ENCODE measurements at regions not wholly inside any gene's neighbourhood (a gene's known extent, or its start where the extent isn't known, plus 50 kb on each side); places are given as distances from the start of the nearest gene placed in this dataset.

DNA sequence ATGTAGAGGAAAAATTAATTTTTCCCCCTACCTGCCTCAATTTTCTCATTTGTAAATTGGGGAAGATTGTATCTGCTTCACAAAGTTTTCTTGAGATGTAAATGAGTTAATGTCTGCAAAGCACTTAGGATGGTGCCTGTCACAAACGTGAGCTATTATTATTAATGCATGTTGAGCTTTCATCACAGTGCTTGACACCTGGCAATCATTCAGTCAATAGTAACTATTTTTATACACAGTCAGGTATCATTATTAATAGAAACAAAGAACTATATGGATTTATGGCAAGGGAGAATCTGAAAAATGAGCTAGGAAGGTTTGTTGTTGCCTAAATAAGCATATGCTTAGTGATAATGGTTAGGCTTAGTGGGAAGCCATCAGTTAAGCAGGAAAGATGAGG lies 238.2 kb upstream of the GRM7 start:
- Mint-ChIP-seq H3K27me3 (ENCODE audit: insufficient read depth) (no peaks in the 10 kb centered on the region), H3K36me3 (ENCODE audit: low read depth) (no peaks in the 10 kb centered on the region), H3K4me1 (ENCODE audit: low read depth) (no peaks in the 10 kb centered on the region), H3K4me3 (no peak overlapping the region), H3K27ac (no peak overlapping the region), H3K9me3 (peaks cover 8% of the 10 kb centered on the region)
- no peak for DNase-seq (ENCODE audit: low spot score)
- intact Hi-C loops (cut with micrococcal nuclease), result no loop called here

DNA sequence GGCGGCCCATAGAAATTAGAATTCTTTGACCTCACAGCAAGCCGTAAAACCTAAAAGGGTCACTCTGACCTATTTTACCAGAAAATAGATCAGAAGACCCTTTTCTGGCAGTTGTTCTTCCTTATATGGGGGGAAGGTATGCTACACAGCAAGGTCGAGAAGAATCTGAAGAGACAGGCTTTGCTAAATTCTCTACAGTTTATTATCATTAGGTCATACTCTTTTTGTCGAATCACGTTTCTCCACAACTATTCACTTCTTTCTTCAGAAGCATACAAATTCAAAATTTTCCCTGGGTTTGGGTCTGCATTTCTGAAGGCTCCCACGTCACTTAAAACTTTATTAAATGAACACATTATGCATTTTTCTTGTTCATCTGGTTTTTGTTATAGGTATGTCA lies 229.5 kb upstream of the GRM7 start:
- H3K4me3 Mint-ChIP-seq, result no peak overlapping the region
- intact Hi-C loops (cut with micrococcal nuclease), result no loop called here
- H3K4me1 Mint-ChIP-seq (ENCODE audit: low read depth), result no peaks in the 10 kb centered on the region
- DNase-seq (ENCODE audit: low spot score), result no peak
- no peaks in the 10 kb centered on the region for H3K9me3 Mint-ChIP-seq
- H3K27ac Mint-ChIP-seq, result no peak overlapping the region
- H3K36me3 Mint-ChIP-seq (ENCODE audit: low read depth), result no peaks in the 10 kb centered on the region
- no peaks in the 10 kb centered on the region for H3K27me3 Mint-ChIP-seq (ENCODE audit: insufficient read depth)

DNA sequence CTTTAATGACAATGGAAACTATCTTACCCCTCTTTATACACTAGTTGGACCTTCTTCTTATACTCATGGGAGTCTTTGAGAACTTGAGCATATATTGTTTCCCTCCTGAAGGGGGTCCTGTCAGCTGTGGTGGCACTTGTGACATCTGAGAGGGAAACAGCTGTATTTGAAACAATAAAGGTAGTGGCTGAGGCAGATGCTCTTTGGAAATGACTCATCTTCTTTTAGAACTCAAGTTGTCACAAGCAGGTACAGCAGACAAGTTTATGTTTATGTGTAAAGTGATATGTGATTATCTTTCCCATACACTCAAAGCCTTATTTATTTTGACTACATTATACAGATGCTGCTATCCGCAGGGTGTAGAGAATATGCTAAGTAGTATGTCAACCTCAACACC lies 220.0 kb upstream of the GRM7 start:
- no peaks in the 10 kb centered on the region for H3K27me3 Mint-ChIP-seq (ENCODE audit: insufficient read depth)
- no peak overlapping the region for H3K27ac Mint-ChIP-seq
- H3K4me1 Mint-ChIP-seq (ENCODE audit: low read depth), result no peaks in the 10 kb centered on the region
- H3K36me3 Mint-ChIP-seq (ENCODE audit: low read depth), result no peaks in the 10 kb centered on the region
- no peak for DNase-seq (ENCODE audit: low spot score)
- H3K4me3 Mint-ChIP-seq, result no peak overlapping the region
- peaks cover 7% of the 10 kb centered on the region for H3K9me3 Mint-ChIP-seq
- intact Hi-C loops (cut with micrococcal nuclease), result no loop called here

DNA sequence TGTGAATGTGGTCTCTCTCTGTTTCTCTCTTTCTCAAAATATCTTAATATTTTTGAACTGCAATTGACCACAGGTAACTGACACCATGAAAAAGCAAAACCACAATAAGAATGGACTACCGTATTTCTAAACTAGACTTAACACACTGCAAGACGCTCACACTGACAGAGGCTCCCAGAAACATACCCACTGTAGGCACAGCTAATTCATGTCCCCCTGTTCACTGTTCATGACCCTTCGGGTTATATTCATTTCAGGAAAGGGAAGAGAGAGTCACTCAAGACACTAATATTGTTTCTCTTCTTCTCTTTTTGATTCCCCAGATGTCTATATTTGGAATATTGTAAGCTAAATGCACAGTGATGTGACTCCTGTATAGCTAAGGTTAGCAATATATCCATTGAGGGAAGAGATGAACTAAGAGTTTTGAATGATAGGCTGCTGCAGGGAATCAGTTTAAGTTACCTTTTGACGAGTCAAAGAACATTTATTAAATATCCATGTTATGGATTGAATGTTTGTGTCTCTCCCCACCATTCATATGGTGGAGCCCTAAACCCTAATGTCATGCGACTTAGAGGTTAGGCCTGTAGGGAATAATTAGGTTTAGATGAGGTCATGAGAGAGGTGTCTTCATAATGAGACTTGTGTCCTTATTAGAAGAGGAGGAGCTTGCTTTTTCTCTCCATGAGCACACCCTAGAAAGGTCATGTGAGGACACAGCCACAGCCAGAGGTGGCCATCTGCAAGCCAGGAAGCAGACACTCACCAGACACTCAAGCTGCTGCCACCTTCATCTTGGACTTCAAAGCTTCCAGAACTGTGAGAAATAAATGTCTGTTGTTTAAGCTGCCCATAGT lies 216.6 kb upstream of the GRM7 start:
- Mint-ChIP-seq H3K36me3 (ENCODE audit: low read depth) (no peaks in the 10 kb centered on the region), H3K9me3 (peaks cover 7% of the 10 kb centered on the region), H3K4me1 (ENCODE audit: low read depth) (no peaks in the 10 kb centered on the region), H3K27me3 (ENCODE audit: insufficient read depth) (no peaks in the 10 kb centered on the region), H3K27ac (no peak overlapping the region), H3K4me3 (no peak overlapping the region)
- intact Hi-C loops (cut with micrococcal nuclease), result no loop called here
- no peak for DNase-seq (ENCODE audit: low spot score)

DNA sequence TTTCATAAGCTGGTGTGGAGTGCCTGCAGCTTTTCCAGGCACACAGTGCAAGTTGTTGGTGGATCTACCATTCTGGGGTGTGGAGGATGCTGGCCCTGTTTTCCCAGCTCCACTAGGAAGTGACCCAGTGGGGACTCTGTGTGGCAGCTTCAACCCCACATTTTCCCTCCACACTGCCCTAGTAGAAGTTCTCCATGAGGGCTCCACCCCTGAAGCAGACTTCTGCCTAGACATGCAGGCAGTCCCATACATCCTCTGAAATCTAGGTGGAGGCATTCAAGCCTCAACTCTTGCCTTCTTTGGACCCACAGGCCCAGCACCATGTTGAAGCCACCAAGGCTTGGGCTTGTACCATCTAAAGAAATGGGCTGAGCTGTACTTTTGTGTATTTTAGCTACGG lies 206.2 kb upstream of the GRM7 start:
- Mint-ChIP-seq H3K4me3 (no peak overlapping the region), H3K36me3 (ENCODE audit: low read depth) (no peaks in the 10 kb centered on the region), H3K27me3 (ENCODE audit: insufficient read depth) (no peaks in the 10 kb centered on the region), H3K9me3 (peaks cover 23% of the 10 kb centered on the region), H3K4me1 (ENCODE audit: low read depth) (no peaks in the 10 kb centered on the region), H3K27ac (no peak overlapping the region)
- DNase-seq (ENCODE audit: low spot score), result no peak
- intact Hi-C loops (cut with micrococcal nuclease), result no loop called here

DNA sequence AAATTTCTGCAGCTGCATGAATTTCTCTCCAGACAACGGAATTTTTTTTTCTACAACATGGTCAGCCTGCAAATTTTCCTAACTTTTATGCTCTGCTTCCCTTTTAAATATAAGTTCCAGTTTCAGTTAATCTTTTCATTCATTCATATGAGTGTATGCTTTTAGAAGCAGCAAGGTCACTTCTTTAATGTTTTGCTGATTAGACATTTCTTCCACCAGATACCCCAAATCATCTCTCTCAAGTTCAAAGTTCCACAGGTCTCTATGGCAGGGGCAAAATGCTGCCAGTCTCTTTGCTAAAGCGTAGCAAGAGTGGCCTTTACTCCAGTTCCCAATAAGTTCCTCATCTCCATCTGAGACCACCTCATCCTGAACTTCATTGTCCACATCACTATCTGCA lies 205.6 kb upstream of the GRM7 start:
- H3K27me3 Mint-ChIP-seq (ENCODE audit: insufficient read depth), result no peaks in the 10 kb centered on the region
- DNase-seq (ENCODE audit: low spot score), result no peak
- no peak overlapping the region for H3K4me3 Mint-ChIP-seq
- H3K27ac Mint-ChIP-seq, result no peak overlapping the region
- no peaks in the 10 kb centered on the region for H3K36me3 Mint-ChIP-seq (ENCODE audit: low read depth)
- H3K4me1 Mint-ChIP-seq (ENCODE audit: low read depth), result no peaks in the 10 kb centered on the region
- peaks cover 20% of the 10 kb centered on the region for H3K9me3 Mint-ChIP-seq
- intact Hi-C loops (cut with micrococcal nuclease), result no loop called here

DNA sequence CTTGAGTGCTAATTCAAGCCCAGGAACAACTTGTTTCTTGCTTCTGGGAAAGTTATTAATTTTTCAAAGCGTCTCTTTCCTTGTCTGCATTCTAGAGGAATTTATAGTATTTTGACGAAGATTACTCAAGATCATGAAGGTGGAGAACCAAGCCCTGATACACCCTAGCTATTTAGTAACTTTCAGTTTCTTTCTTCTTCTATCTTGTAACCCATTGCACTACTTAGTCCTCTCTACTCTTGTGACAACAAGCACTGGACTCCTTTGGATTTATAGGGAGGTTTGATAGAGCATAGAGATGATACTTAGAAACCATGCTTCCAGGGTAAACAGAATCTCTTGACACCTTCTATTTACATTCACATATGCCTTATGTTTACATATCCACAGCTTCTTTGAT lies 203.3 kb upstream of the GRM7 start:
- Mint-ChIP-seq H3K36me3 (ENCODE audit: low read depth) (no peaks in the 10 kb centered on the region), H3K9me3 (peaks cover 18% of the 10 kb centered on the region), H3K4me3 (no peak overlapping the region), H3K4me1 (ENCODE audit: low read depth) (no peaks in the 10 kb centered on the region), H3K27me3 (ENCODE audit: insufficient read depth) (no peaks in the 10 kb centered on the region), H3K27ac (no peak overlapping the region)
- no peak for DNase-seq (ENCODE audit: low spot score)
- intact Hi-C loops (cut with micrococcal nuclease), result no loop called here

DNA sequence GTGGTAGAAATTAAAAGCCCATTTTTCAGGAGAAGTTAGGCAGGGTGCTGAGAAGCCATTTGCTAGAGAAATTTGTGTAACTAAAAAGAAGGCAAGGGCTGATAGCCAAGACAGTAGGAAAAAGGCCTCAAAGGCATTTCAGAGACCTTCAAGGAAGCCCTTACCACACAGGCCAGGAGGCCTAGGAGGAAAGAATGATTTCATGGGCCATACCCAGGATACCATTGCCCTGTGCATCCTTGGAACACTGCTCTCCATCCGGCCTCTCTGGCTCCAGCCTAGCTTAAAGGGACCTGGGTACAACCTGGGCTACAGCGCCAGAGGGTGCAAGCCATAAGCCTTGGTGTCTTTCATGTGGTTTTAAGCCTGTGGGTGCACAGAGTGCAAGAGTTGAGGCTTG lies 193.6 kb upstream of the GRM7 start:
- Mint-ChIP-seq H3K9me3 (peaks cover 14% of the 10 kb centered on the region), H3K36me3 (ENCODE audit: low read depth) (no peaks in the 10 kb centered on the region), H3K27me3 (ENCODE audit: insufficient read depth) (no peaks in the 10 kb centered on the region), H3K4me1 (ENCODE audit: low read depth) (no peaks in the 10 kb centered on the region), H3K4me3 (no peak overlapping the region), H3K27ac (no peak overlapping the region)
- intact Hi-C loops (cut with micrococcal nuclease), result no loop called here
- no peak for DNase-seq (ENCODE audit: low spot score)

DNA sequence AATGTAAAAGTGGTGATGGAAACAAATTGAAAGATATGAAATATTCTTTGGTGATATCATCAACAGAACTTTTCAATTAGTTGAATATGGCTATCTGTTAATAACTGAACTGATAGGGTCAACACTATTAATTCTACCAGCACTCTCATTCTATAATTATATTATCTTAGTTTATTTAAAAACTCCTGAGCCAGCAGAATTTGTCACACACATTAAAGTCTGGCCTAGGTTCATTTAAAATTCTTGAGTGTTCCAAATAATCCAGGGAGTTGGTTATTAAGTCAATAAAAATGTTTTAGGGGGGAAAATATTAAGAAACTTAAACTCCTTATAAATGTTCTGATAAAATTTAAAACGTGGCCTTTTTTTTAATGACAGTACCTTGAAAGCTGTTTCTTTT lies 189.6 kb upstream of the GRM7 start:
- Mint-ChIP-seq H3K36me3 (ENCODE audit: low read depth) (no peaks in the 10 kb centered on the region), H3K27me3 (ENCODE audit: insufficient read depth) (no peaks in the 10 kb centered on the region), H3K9me3 (peaks cover 20% of the 10 kb centered on the region), H3K4me1 (ENCODE audit: low read depth) (no peaks in the 10 kb centered on the region), H3K4me3 (no peak overlapping the region), H3K27ac (no peak overlapping the region)
- no peak for DNase-seq (ENCODE audit: low spot score)
- intact Hi-C loops (cut with micrococcal nuclease), result no loop called here

DNA sequence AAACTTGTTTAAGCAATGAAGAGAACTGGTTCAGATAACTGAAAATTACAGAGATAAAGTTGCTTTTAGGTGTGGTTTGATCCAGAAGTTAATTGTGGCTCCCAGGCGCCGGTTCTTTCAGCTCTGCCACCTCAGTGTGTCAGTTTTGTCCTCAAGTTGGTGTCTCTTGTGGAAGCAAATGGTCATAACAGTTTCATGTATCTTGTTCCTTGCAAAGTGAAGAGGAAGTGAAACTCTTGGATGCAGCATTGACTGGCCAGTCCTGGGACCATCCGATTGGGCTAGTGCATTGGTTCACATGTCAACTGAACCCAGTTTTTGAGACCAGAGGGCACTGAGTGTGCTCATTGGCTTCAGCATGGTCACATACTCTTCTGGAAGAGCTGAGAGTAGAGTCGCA lies 181.4 kb upstream of the GRM7 start:
- Mint-ChIP-seq H3K36me3 (ENCODE audit: low read depth) (no peaks in the 10 kb centered on the region), H3K4me1 (ENCODE audit: low read depth) (no peaks in the 10 kb centered on the region), H3K27ac (no peak overlapping the region), H3K9me3 (peaks cover 17% of the 10 kb centered on the region), H3K4me3 (no peak overlapping the region), H3K27me3 (ENCODE audit: insufficient read depth) (no peaks in the 10 kb centered on the region)
- no peak for DNase-seq (ENCODE audit: low spot score)
- intact Hi-C loops (cut with micrococcal nuclease), result no loop called here

DNA sequence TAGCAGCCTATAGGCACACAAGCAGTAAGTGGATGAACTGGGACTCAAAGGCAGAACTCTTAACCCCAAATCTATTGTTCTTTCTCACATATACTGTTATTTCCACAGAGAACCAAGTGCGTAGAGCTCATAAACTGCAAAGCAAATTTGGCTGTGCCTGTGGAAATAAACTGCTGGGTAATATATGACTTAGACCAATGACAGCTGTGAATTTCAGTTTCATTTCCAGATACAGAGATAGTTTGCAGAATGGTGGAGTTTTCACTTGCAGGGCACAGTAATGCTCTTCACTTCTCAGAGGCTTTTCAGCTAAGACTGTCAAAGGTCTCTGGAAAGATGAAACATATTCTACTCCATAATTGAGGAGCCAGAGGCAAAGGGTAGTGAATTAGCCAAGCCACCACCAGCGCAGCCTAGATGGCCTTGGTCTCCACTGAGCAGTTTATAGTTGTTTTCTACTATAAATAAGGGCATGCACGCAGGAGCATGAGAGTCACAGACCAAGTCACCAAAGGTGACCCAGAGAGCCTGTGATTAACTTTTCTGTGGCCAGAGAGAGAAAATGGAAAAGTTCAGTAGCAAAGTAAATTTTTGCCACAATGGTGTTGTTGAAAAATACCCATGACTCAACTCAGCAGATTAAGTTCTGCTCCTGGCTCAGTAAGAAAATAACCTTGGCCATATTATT lies 180.7 kb upstream of the GRM7 start:
- no peak for DNase-seq (ENCODE audit: low spot score)
- Mint-ChIP-seq H3K36me3 (ENCODE audit: low read depth) (no peaks in the 10 kb centered on the region), H3K27ac (no peak overlapping the region), H3K27me3 (ENCODE audit: insufficient read depth) (no peaks in the 10 kb centered on the region), H3K4me1 (ENCODE audit: low read depth) (no peaks in the 10 kb centered on the region), H3K4me3 (no peak overlapping the region), H3K9me3 (peaks cover 17% of the 10 kb centered on the region)
- intact Hi-C loops (cut with micrococcal nuclease), result no loop called here

DNA sequence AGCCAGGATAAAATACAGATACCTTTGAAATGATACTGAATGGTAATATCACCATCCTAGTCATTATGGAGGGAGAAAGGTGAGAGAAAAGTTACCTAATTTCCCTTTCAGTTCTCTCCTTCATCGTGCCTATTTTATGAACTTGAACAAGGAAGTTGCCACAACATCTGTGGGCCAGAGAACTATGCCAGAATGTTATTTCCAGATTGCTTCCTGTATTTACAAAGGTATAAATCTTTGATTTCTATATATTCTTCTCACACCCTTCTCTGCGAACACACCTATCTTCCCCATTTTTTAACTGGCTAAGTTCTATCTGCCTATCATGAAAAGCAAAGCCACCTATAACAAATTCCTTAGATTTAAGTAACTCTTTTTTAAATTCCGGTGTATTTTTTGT lies 163.6 kb upstream of the GRM7 start:
- intact Hi-C loops (cut with micrococcal nuclease), result no loop called here
- no peak overlapping the region for H3K4me3 Mint-ChIP-seq
- no peaks in the 10 kb centered on the region for H3K27me3 Mint-ChIP-seq (ENCODE audit: insufficient read depth)
- H3K9me3 Mint-ChIP-seq, result peaks cover 4% of the 10 kb centered on the region
- no peaks in the 10 kb centered on the region for H3K4me1 Mint-ChIP-seq (ENCODE audit: low read depth)
- no peak overlapping the region for H3K27ac Mint-ChIP-seq
- no peaks in the 10 kb centered on the region for H3K36me3 Mint-ChIP-seq (ENCODE audit: low read depth)
- no peak for DNase-seq (ENCODE audit: low spot score)

DNA sequence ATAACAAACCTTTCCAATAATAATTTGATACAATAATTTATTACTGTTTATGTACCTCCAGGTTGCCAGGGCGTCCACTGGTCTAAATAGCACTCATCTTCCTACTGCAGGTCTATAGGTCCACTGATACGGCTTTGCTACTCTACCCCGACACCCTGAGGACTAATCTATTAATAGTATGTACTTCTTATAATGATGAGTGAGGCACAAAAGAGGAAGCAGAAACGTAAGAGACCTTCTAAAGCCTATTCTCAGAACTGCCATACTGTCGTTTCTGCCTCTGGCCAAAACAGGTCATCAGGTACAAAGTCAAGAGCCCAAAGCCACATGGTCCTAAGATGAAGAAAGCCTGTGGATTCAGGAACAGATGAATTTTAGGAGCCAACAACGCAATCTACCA lies 163.2 kb upstream of the GRM7 start:
- Mint-ChIP-seq H3K27ac (no peak overlapping the region), H3K9me3 (peaks cover 6% of the 10 kb centered on the region), H3K36me3 (ENCODE audit: low read depth) (no peaks in the 10 kb centered on the region), H3K4me3 (no peak overlapping the region), H3K4me1 (ENCODE audit: low read depth) (no peaks in the 10 kb centered on the region), H3K27me3 (ENCODE audit: insufficient read depth) (no peaks in the 10 kb centered on the region)
- intact Hi-C loops (cut with micrococcal nuclease), result no loop called here
- DNase-seq (ENCODE audit: low spot score), result no peak

All from activated T-helper 1 cell treated with anti-CD3 and anti-CD28 coated beads, Interleukin-12 subunit alpha, Interleukin-12 subunit beta, Interleukin-2, Interleukin-4 antibody, amounts not matched to agents 30 ng/mL and 10 ng/mL and 1 ng/mL, durations not matched to agents 14 hours and 24 hours and 36 hours (primary cell).